ENCODE measurements at regions not wholly inside any gene's neighbourhood (a gene's known extent, or its start where the extent isn't known, plus 50 kb on each side); places are given as distances from the start of the nearest gene placed in this dataset.
A peak's percentile ranks its signal among the peaks of the same experiment; 100 is the strongest.

- TF ChIP-seq CTCF (IDR thresholded peaks at IDR 0.05), result no peak
- H3K36me3 ChIP-seq, result no peaks in the 10 kb centered on the region
- no peaks in the 10 kb centered on the region for H3K4me1 ChIP-seq
- no peak for DNase-seq (ENCODE audit: low spot score)
- no peaks in the 10 kb centered on the region for H3K27me3 ChIP-seq
- H3K27ac ChIP-seq, result peak overlapping the region in 1 of 2 donors; percentile 51
- no peaks in the 10 kb centered on the region for H3K9me3 ChIP-seq
- H3K4me3 ChIP-seq, result no peak overlapping the region
These were observed 249.9 kb downstream of the SKAP2 start for GRCh38 chr7:26614503-26614902.

- Histone ChIP-seq H3K36me3 (no peaks in the 10 kb centered on the region), H3K4me1 (no peaks in the 10 kb centered on the region), H3K4me3 (no peak overlapping the region), H3K27ac (no peak overlapping the region), H3K27me3 (no peaks in the 10 kb centered on the region), H3K9me3 (no peaks in the 10 kb centered on the region)
- no peak for TF ChIP-seq CTCF (IDR thresholded peaks at IDR 0.05)
- no peak for DNase-seq (ENCODE audit: low spot score)
These were observed 248.2 kb downstream of the SKAP2 start for GRCh38 chr7:26616235-26616634.

- Histone ChIP-seq H3K27ac (no peak overlapping the region), H3K36me3 (no peaks in the 10 kb centered on the region), H3K27me3 (no peaks in the 10 kb centered on the region), H3K9me3 (no peaks in the 10 kb centered on the region), H3K4me1 (no peaks in the 10 kb centered on the region), H3K4me3 (no peak overlapping the region)
- TF ChIP-seq CTCF (IDR thresholded peaks at IDR 0.05), result no peak
- no peak for DNase-seq (ENCODE audit: low spot score)
These were observed 247.3 kb downstream of the SKAP2 start for GRCh38 chr7:26617066-26617465.

All from right atrium auricular region (tissue), 2 donors.